GM12878 (cell line): ENCODE measurements at regions not wholly inside any gene's neighbourhood (a gene's known extent, or its start where the extent isn't known, plus 50 kb on each side); places are given as distances from the start of the nearest gene placed in this dataset.

Source experiments
- ATAC-seq: fragments of 200-7000 bp; cut with Tn5 transposase; 3 replicates; pipeline ENCODE4 v1.9.1; 2020; ENCODE audit warnings: mild to moderate bottlenecking, moderate library complexity
- BruUV-seq: library from RNA; stranded (reverse); fragments of 400-500 nt; replicated peaks from 2 replicates; lab custom pipeline; 2021; lab: Mats Ljungman, UMichigan
- CTCF ChIA-PET: fragments of 300-600 bp; sonication (Branson Sonifier 250); formaldehyde crosslinking; extraction: SDS; loops from one replicate; lab custom pipeline; 2021; ENCODE audit warnings: inconsistent platforms; lab: Yijun Ruan, JAX
- POLR2A ChIA-PET: fragments of 350-600 bp; formaldehyde crosslinking; extraction: SDS; loops from one replicate; lab custom pipeline; 2021; ENCODE audit warnings: inconsistent platforms; lab: Charles Lee
- RAD21 ChIA-PET: fragments of 300-600 bp; sonication (Branson Sonifier 250); formaldehyde crosslinking; loops from one replicate; lab custom pipeline; 2023; ENCODE audit warnings: antibody characterized with exemption; ENCODE audit not compliant: unreplicated experiment; lab: Charles Lee
- SMC1A ChIA-PET: fragments of 300-600 bp; sonication (Branson Sonifier 250); formaldehyde crosslinking; loops from one replicate; lab custom pipeline; 2023; ENCODE audit not compliant: unreplicated experiment, uncharacterized antibody; lab: Charles Lee
- DNase-seq: peaks from one replicate; pipeline ENCODE4 v3.0.0-alpha.2; 2011; ENCODE audit warnings: low read depth, low spot score
- FAIRE-seq: peaks from 3 replicates; lab custom pipeline; 2011; peaks lifted over from hg19 to GRCh38; lab: Jason Lieb, UNC
- H2AFZ ChIP-seq: 2 replicates; pipeline ENCODE4 v1.6.0; 2011; ENCODE audit warnings: low read depth, low read length, control low read depth; ENCODE audit not compliant: control insufficient read depth
- H3K27ac ChIP-seq: 2 replicates; pipeline ENCODE4 v1.5.1; 2011; ENCODE audit warnings: control low read depth; ENCODE audit not compliant: control insufficient read depth, insufficient read depth
- H3K27me3 ChIP-seq, 2 experiments: replicated peaks in 1 of 2; 2 replicates each; pipeline versions ENCODE4 v1.6.0 to v1.6.1; 2011; ENCODE audit warnings: low read length in 1 of 2; ENCODE audit not compliant: control insufficient read depth in 2 of 2, insufficient read depth in 2 of 2
- H3K36me3 ChIP-seq, 2 experiments: 2 replicates each; pipeline ENCODE4 v1.5.1; 2011; ENCODE audit warnings: low read length in 1 of 2; ENCODE audit not compliant: control insufficient read depth in 2 of 2, insufficient read depth in 2 of 2
- H3K4me1 ChIP-seq: 2 replicates; pipeline ENCODE4 v1.6.1; 2011; ENCODE audit warnings: mild to moderate bottlenecking, low read length, moderate library complexity, mixed read lengths; ENCODE audit not compliant: control insufficient read depth, insufficient read depth
- H3K4me2 ChIP-seq: 2 replicates; pipeline ENCODE4 v1.6.0; 2011; ENCODE audit warnings: control low read depth; ENCODE audit not compliant: control insufficient read depth, insufficient read depth
- H3K4me3 ChIP-seq: fragments of 200-600 bp; sonication (generic); 2 replicates; pipeline ENCODE4 v1.5.1; 2016
- H3K79me2 ChIP-seq: 2 replicates; pipeline ENCODE4 v1.6.0; 2011; ENCODE audit warnings: low read length; ENCODE audit not compliant: control insufficient read depth, insufficient read depth
- H3K9ac ChIP-seq: 2 replicates; pipeline ENCODE4 v1.8.0; 2011; ENCODE audit warnings: low read length, control low read depth, mixed read lengths; ENCODE audit not compliant: control insufficient read depth, insufficient read depth
- H3K9me3 ChIP-seq: replicated peaks from 3 replicates; pipeline ENCODE4 v1.5.1; 2011; ENCODE audit warnings: mild to moderate bottlenecking, low read length; ENCODE audit not compliant: control insufficient read depth, insufficient read depth
- H4K20me1 ChIP-seq: 2 replicates; pipeline ENCODE4 v1.6.0; 2011; ENCODE audit not compliant: control insufficient read depth, insufficient read depth
- BACH1 ChIP-seq: fragments of 450-650 bp; IDR thresholded peaks from 2 replicates; pipeline ENCODE4 v1.6.1; 2017; ENCODE audit warnings: mild to moderate bottlenecking, borderline replicate concordance
- BCL3 ChIP-seq: IDR thresholded peaks from 2 replicates; pipeline ENCODE4 v1.6.1; 2011; ENCODE audit warnings: borderline replicate concordance, low read depth, mild to moderate bottlenecking, moderate library complexity, low read length; ENCODE audit not compliant: insufficient read depth, poor library complexity, severe bottlenecking
- GABPA ChIP-seq: IDR thresholded peaks from 2 replicates; pipeline ENCODE4 v1.6.1; 2014; ENCODE audit warnings: antibody characterized with exemption, low read depth, mild to moderate bottlenecking, inconsistent platforms
- KLF5 ChIP-seq: fragments of 450-650 bp; IDR thresholded peaks from 2 replicates; pipeline ENCODE4 v1.6.1; 2014; ENCODE audit warnings: mild to moderate bottlenecking; ENCODE audit not compliant: partially characterized antibody
- MTA2 ChIP-seq: fragments of 450-650 bp; IDR thresholded peaks from 2 replicates; pipeline ENCODE4 v1.6.1; 2016; ENCODE audit warnings: low read depth, mild to moderate bottlenecking, moderate library complexity
- NFYA ChIP-seq: IDR thresholded peaks from 2 replicates; pipeline ENCODE4 v1.6.1; 2011; ENCODE audit warnings: low read depth, mild to moderate bottlenecking, low read length, improper control_type of control experiment, borderline replicate concordance
- RB1 ChIP-seq: fragments of 450-650 bp; formaldehyde crosslinking; IDR thresholded peaks from 2 replicates; pipeline ENCODE4 v1.6.1; 2017; ENCODE audit warnings: mild to moderate bottlenecking, borderline replicate concordance
- RBBP5 ChIP-seq: fragments of 200-600 bp; sonication (generic); conservative IDR thresholded peaks from 2 replicates; pipeline ENCODE4 v1.6.1; 2016
- RFX5 ChIP-seq: IDR thresholded peaks from 2 replicates; pipeline ENCODE4 v1.6.1; 2011; ENCODE audit warnings: low read depth, low read length, improper control_type of control experiment
- SIN3A ChIP-seq: IDR thresholded peaks from 2 replicates; pipeline ENCODE4 v1.6.1; 2012; ENCODE audit warnings: low read depth, low read length, improper control_type of control experiment
- SMAD5 ChIP-seq: IDR thresholded peaks from 2 replicates; pipeline ENCODE4 v1.6.1; 2016; ENCODE audit warnings: antibody characterized with exemption, low read depth
- SPI1 ChIP-seq: IDR thresholded peaks from 2 replicates; pipeline ENCODE4 v1.6.1; 2011; ENCODE audit warnings: low read depth, mild to moderate bottlenecking, low read length, moderate library complexity, borderline replicate concordance; ENCODE audit not compliant: insufficient read depth
- ZBTB11 ChIP-seq: fragments of 450-650 bp; formaldehyde crosslinking; IDR thresholded peaks from 2 replicates; pipeline ENCODE4 v1.5.0; 2022; ENCODE audit warnings: mild to moderate bottlenecking, missing genetic modification characterization
- in situ Hi-C: fragments of 300-500 bp; cut with MboI; formaldehyde crosslinking; loops from 9 replicates; pipeline ENCODE4 v1.14.3; 2018; ENCODE audit warnings: mixed read lengths
- intact Hi-C: fragments of 100-400 bp; cut with micrococcal nuclease; formaldehyde crosslinking; loops from one replicate; pipeline ENCODE4 v1.14.2; 2022; ENCODE audit not compliant: unreplicated experiment
- TF ChIP-seq, protein P1 (sequence below): fragments of 450-650 bp; IDR thresholded peaks from 2 replicates; pipeline ENCODE4 v1.6.1; 2017; ENCODE audit warnings: antibody characterized with exemption, mild to moderate bottlenecking, moderate library complexity
- TF ChIP-seq, protein P2 (sequence below): fragments of 450-650 bp; formaldehyde crosslinking; IDR thresholded peaks from 2 replicates; pipeline ENCODE4 v1.4.0; 2020; ENCODE audit warnings: mild to moderate bottlenecking, moderate library complexity

DNA sequence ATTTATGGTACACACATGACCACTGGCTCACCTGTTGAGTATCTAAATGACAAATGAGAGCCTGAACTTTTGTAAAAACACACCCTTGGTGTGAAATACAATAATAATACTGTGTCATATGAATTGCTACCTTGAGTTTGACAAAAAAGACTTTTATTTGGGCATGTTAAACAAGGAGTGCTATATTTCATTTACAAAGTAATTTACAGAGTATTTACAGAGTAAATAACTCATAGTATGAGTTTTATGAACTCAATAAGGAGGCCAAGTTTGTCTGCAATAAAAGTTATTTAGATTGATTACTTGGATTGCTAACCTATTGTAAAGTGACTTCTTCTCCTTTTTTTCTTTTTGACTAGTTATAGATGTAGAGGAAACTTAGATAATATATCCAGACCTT is 146.0 kb upstream of the NUDT12 start:
- ChIA-PET RAD21 (no interaction called here), SMC1A (no interaction called here), CTCF (no interaction called here), POLR2A (no interaction called here)
- Histone ChIP-seq H3K27me3 (no peaks in the 10 kb centered on the region), H3K4me3 (no peak overlapping the region), H3K9ac (no peak overlapping the region), H3K27ac (no peak overlapping the region), H3K4me2 (no peak overlapping the region), H3K79me2 (no peaks in the 10 kb centered on the region), H3K36me3 (no peaks in the 10 kb centered on the region), H2AFZ (no peak overlapping the region), H4K20me1 (no peaks in the 10 kb centered on the region), H3K4me1 (no peaks in the 10 kb centered on the region), H3K9me3 (no peaks in the 10 kb centered on the region)
- in situ Hi-C loops (no loop called here), intact Hi-C loops (no loop called here)
- FAIRE-seq (no peak), ATAC-seq (no peak), DNase-seq (no peak)
- no TSS peak for BruUV-seq
- TF ChIP-seq, protein P1, sequence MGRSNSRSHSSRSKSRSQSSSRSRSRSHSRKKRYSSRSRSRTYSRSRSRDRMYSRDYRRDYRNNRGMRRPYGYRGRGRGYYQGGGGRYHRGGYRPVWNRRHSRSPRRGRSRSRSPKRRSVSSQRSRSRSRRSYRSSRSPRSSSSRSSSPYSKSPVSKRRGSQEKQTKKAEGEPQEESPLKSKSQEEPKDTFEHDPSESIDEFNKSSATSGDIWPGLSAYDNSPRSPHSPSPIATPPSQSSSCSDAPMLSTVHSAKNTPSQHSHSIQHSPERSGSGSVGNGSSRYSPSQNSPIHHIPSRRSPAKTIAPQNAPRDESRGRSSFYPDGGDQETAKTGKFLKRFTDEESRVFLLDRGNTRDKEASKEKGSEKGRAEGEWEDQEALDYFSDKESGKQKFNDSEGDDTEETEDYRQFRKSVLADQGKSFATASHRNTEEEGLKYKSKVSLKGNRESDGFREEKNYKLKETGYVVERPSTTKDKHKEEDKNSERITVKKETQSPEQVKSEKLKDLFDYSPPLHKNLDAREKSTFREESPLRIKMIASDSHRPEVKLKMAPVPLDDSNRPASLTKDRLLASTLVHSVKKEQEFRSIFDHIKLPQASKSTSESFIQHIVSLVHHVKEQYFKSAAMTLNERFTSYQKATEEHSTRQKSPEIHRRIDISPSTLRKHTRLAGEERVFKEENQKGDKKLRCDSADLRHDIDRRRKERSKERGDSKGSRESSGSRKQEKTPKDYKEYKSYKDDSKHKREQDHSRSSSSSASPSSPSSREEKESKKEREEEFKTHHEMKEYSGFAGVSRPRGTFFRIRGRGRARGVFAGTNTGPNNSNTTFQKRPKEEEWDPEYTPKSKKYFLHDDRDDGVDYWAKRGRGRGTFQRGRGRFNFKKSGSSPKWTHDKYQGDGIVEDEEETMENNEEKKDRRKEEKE: no peak
- TF ChIP-seq RB1: no peak
- no peak for TF ChIP-seq ZBTB11 (CRISPR knock-in tag)
- TF ChIP-seq, protein P2, sequence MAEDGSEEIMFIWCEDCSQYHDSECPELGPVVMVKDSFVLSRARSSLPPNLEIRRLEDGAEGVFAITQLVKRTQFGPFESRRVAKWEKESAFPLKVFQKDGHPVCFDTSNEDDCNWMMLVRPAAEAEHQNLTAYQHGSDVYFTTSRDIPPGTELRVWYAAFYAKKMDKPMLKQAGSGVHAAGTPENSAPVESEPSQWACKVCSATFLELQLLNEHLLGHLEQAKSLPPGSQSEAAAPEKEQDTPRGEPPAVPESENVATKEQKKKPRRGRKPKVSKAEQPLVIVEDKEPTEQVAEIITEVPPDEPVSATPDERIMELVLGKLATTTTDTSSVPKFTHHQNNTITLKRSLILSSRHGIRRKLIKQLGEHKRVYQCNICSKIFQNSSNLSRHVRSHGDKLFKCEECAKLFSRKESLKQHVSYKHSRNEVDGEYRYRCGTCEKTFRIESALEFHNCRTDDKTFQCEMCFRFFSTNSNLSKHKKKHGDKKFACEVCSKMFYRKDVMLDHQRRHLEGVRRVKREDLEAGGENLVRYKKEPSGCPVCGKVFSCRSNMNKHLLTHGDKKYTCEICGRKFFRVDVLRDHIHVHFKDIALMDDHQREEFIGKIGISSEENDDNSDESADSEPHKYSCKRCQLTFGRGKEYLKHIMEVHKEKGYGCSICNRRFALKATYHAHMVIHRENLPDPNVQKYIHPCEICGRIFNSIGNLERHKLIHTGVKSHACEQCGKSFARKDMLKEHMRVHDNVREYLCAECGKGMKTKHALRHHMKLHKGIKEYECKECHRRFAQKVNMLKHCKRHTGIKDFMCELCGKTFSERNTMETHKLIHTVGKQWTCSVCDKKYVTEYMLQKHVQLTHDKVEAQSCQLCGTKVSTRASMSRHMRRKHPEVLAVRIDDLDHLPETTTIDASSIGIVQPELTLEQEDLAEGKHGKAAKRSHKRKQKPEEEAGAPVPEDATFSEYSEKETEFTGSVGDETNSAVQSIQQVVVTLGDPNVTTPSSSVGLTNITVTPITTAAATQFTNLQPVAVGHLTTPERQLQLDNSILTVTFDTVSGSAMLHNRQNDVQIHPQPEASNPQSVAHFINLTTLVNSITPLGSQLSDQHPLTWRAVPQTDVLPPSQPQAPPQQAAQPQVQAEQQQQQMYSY (CRISPR knock-in tag): no peak
- TF ChIP-seq GABPA: no peak
- TF ChIP-seq SPI1: no peak
- TF ChIP-seq SIN3A: no peak
- TF ChIP-seq BCL3: no peak
- TF ChIP-seq KLF5: no peak
- no peak for TF ChIP-seq MTA2
- TF ChIP-seq RBBP5: no peak
- no peak for TF ChIP-seq RFX5
- no peak for TF ChIP-seq BACH1
- no peak for TF ChIP-seq SMAD5
- no peak for TF ChIP-seq NFYA
